Nucleus accumbens (tissue), 56 donors: ENCODE measurements at regions not wholly inside any gene's neighbourhood (a gene's known extent, or its start where the extent isn't known, plus 50 kb on each side); places are given as distances from the start of the nearest gene placed in this dataset.
"Not testable (repeated sequence)": the region's sequence is repeated elsewhere in the genome, so short reads cannot be mapped to it uniquely, and the experiment has no call there.

ENCODE experiments used
- DNase-seq, 56 donors: peaks; one replicate each; lab custom pipeline; 2025; lab: John Stamatoyannopoulos, UW

- DNase-seq = peak in 17 of 56 donors; percentile 0 to 66 (median 15)
Measured at GRCh38 chr7:67863911-67864310, 867.3 kb downstream of the TYW1 start.

GRCh38 chr7:67866054-67866453 lies 869.4 kb downstream of the TYW1 start:
- no peak for DNase-seq

GRCh38 chr7:67866812-67867211 lies 870.2 kb downstream of the TYW1 start:
- no peak for DNase-seq

GRCh38 chr7:67870396-67870795 lies 873.8 kb downstream of the TYW1 start:
- no peak for DNase-seq

GRCh38 chr7:67875558-67875957 lies 878.9 kb downstream of the TYW1 start:
- DNase-seq = no peak

- DNase-seq = no peak
Measured at GRCh38 chr7:67878808-67879207, 882.2 kb downstream of the TYW1 start.

- DNase-seq = no peak
Measured at GRCh38 chr7:67882843-67883242, 886.2 kb downstream of the TYW1 start.

GRCh38 chr7:67890316-67890715 lies 893.7 kb downstream of the TYW1 start:
- no peak for DNase-seq

- DNase-seq = no peak
Measured at GRCh38 chr7:67894746-67895145, 898.1 kb downstream of the TYW1 start.

- DNase-seq = no peak
Measured at GRCh38 chr7:67896721-67897120, 900.1 kb downstream of the TYW1 start.

- DNase-seq = no peak
Measured at GRCh38 chr7:67900456-67900855, 903.8 kb downstream of the TYW1 start.

- peak in 1 of 56 donors; percentile 1 for DNase-seq
Measured at GRCh38 chr7:67901808-67902480, 905.3 kb downstream of the TYW1 start.

- no peak for DNase-seq
Measured at GRCh38 chr7:67907792-67908191, 911.2 kb downstream of the TYW1 start.

- DNase-seq = no peak
Measured at GRCh38 chr7:67912437-67912836, 915.8 kb downstream of the TYW1 start.

GRCh38 chr7:67913604-67914003 lies 917.0 kb downstream of the TYW1 start:
- DNase-seq = peak in 20 of 56 donors; percentile 1 to 61 (median 14)

GRCh38 chr7:67916111-67916510 lies 919.5 kb downstream of the TYW1 start:
- not testable (repeated sequence) for DNase-seq

- peak in 15 of 56 donors; percentile 0 to 32 (median 4) for DNase-seq
Measured at GRCh38 chr7:67916571-67917436, 920.2 kb downstream of the TYW1 start.

- DNase-seq = no peak
Measured at GRCh38 chr7:67917437-67917755, 920.8 kb downstream of the TYW1 start.

- DNase-seq = no peak
Measured at GRCh38 chr7:67918158-67918557, 921.5 kb downstream of the TYW1 start.

- DNase-seq = no peak
Measured at GRCh38 chr7:67923286-67923685, 926.7 kb downstream of the TYW1 start.

GRCh38 chr7:67928141-67928540 lies 931.5 kb downstream of the TYW1 start:
- no peak for DNase-seq

- DNase-seq = not testable (repeated sequence)
Measured at GRCh38 chr7:67936447-67936846, 939.8 kb downstream of the TYW1 start.
